NCI-H1092 treated with DMSO at 0.1 percent for 48 hours (cell line): ENCODE measurements at regions not wholly inside any gene's neighbourhood (a gene's known extent, or its start where the extent isn't known, plus 50 kb on each side); places are given as distances from the start of the nearest gene placed in this dataset.
A peak's percentile ranks its signal among the peaks of the same experiment; 100 is the strongest.

Experiments used
- DNase-seq: peaks from one replicate; lab custom pipeline; 2025; lab: John Stamatoyannopoulos, UW

DNA sequence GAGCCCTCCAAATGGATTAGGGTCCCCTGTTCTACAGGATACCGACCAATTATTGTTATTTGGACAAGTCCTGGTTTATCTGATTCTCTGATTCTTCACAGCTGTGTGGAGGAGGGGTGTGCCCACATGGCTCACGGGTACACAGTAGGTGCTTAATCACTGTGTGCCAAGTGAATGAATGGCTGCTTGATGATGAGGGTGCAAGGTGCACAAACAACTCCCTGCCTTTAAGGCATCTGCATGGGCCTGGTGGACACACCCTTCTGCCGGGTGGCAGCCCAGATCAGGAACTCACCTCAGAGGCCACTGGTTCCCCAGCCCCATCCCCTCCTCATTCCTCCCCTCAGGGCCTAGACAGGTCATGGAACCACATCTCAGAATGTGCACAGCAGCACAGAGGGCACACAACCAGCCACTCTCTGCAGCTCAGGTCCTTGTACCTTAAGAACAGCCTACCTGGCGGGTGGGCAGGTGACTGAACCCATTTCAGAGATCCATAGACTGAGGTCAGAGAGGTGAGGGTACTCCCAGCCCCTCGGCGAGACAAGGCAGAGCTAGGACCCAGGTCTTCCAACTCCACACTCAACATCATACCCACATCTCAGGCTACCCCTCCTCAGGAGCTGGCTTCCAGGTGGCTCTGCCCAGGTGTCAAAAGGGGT lies 50.3 kb downstream of the SHANK2 start:
- no peak for DNase-seq

GRCh38 chr11:71201231-71201630 lies 51.1 kb downstream of the SHANK2 start:
- no peak for DNase-seq

DNA sequence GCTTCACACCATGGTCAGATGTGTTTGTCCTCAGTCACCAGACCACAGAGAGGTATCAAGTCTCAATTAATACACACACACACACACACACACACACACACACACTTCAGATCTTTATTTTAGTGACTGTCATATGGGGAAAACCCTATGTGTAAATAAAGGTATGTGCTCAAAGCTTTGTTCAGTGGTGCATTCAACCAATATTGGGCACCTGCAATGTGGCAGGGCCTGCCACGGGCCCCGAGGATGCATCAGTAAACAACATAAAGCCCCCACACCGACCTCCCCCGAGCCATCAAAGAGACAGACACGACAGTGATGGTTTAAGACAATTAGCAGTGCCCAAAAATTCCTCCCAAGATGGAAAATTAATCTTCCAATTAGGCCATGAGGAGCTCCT lies 51.6 kb downstream of the SHANK2 start:
- DNase-seq: no peak

GRCh38 chr11:71200172-71200716 lies 52.1 kb downstream of the SHANK2 start:
- no peak for DNase-seq

DNA sequence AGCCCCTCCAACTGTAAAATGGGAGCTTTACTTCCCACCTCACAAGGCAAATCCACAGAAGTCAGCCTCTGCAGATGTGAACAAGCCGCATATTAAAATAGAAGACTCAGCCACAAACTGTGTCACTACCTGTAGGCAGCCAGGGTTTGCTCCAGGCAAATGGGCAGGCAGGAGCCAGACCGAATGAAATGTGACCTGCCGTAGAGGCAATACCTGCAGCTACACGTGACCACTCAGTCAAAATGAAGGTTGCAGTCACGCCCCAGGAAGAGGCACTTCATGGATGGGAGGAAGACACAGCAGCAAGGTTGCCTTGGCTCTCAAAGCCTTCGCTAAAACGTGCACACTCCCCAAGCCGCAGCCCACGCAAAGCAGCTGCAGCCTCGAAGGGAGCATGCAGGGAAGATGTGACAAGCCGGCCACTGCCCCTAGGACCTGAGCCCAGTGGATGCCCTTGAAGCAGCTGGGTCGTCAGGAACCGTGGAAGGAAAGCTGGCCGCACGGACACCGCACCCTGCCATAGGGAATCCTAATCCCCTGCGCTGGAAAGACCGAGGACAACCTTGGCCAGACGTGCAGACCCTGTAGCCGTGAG lies 53.1 kb downstream of the SHANK2 start:
- DNase-seq: no peak

- no peak for DNase-seq
These were observed 53.6 kb downstream of the SHANK2 start for GRCh38 chr11:71198823-71199165.

DNA sequence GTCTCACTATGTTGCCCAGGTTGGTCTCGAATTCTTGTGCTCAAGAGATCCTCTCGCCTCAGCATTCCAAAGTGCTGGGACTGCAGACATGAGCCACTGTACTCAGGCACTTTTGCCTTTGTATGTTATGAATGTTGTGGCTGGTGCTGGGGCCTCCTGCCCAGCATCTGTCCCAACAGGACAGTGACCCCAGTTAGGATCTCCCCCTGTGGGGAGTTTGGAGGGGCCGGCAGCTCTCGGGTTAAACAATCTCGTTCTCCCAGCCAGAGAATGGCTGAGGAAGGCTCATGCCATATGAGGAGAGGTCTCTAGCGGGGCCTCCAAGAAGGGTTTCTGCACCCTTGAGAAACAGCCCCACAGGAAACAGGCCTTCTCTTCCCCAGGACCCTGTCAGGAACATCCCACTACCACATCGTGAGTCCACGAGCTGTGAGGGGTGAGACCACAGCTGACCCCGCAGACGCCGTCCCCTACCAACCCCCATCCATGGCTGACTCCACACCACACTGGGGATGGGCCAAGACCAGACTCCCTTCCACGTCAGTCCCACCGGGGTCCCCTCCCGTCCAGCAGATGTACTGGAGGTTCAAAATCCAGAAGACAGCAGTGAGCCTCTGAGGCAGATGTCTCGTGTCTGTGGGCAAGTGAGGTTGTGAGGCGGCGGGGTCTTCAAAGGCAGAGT lies 54.1 kb downstream of the SHANK2 start:
- no peak for DNase-seq

GRCh38 chr11:71197096-71197495 lies 55.3 kb downstream of the SHANK2 start:
- DNase-seq: no peak

DNA sequence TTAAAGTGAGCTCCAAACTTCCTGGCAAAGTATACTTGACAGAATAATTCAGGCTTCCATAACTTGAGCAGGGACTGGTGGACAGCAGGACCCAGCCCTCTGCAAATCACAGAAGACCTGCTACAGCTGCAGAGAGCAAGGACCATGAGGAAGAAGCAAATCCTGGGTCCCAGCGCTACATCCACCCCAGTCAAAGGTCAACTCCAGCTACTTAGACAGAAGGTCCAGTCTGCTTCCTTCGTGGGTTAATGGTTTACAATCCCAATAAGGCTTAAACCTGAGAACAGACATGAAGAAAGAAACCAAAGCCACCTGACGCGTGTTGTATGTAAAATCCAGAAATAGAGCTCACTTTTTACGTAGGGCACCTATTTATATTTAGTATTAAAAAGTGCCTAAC lies 57.7 kb downstream of the SHANK2 start:
- no peak for DNase-seq

GRCh38 chr11:71193431-71193830 lies 58.9 kb downstream of the SHANK2 start:
- no peak for DNase-seq

GRCh38 chr11:71192629-71193028 lies 59.7 kb downstream of the SHANK2 start:
- no peak for DNase-seq

GRCh38 chr11:71191201-71191600 lies 61.2 kb downstream of the SHANK2 start:
- no peak for DNase-seq

GRCh38 chr11:71190551-71190950 lies 61.8 kb downstream of the SHANK2 start:
- DNase-seq: no peak

DNA sequence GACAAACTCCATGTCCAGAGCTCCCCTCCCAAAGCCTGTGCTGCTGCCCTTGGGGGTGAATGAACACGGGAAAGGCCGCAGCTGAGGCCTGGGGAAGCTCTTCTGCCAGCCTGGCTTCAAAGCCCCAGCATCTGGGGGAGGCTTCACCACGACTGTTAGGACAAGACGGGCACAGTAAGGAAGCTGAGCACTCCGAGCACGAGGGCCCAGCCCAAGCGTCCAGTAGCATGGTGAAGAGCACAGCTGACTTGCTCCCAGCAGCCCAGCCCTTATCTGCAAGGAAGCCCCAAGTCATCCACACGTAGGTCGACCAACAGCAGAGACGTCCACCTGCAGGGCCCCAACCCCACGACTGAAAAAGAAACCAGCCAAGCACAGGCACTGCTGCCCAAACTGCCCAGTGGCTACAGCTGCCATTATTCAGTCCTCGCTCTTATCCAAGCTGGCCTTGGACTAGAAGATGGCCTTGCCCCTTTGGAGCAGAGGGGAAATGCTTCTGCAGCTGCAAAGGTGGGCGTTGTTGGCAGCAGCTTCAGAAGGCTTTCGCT lies 62.5 kb downstream of the SHANK2 start:
- DNase-seq: no peak

GRCh38 chr11:71188886-71189767 lies 63.2 kb downstream of the SHANK2 start:
- DNase-seq: no peak

GRCh38 chr11:71188073-71188472 lies 64.3 kb downstream of the SHANK2 start:
- DNase-seq: no peak

DNA sequence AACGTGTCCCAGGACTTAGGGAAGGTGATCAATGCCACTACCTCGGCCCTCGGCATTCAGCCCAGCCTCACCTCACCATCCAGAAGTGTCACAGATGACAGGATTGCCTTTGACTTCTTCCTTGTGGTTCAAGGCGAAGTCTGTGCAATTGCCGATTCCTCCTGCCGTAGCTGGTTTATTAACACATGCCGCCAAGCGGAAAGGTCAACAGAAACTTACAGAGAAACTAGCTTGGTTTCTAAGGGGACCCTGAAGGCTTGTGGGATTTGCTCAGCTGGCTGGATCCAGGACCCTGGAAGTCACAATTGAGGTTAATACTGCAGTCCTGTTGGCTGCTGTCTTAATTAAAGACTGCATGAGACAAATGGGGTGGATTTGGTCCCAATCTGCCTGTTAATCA lies 65.6 kb downstream of the SHANK2 start:
- no peak for DNase-seq

GRCh38 chr11:71185411-71185810 lies 67.0 kb downstream of the SHANK2 start:
- no peak for DNase-seq

GRCh38 chr11:71184421-71185210 lies 67.8 kb downstream of the SHANK2 start:
- DNase-seq: no peak

DNA sequence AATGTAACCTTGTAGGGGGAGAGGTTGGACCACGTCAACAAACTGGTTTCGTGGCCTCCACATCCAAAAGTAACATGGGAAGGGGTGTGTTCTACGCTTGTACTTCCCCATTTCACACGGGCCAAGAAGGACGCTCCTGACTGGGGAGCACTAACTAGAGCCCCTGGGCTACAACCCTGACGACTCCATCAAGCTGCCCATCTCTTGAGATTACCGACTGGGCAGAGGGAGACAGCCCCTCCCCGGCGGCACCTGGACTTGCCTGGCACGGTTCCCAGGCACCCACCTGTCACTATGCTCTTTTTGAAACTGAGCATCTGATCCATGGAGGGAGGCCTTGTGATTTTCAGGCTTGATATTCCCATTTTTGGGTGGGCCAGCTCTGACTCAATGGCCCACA lies 68.5 kb downstream of the SHANK2 start:
- peak; percentile 65 for DNase-seq
